Epidermal melanocyte (primary cell): ENCODE measurements at regions not wholly inside any gene's neighbourhood (a gene's known extent, or its start where the extent isn't known, plus 50 kb on each side); places are given as distances from the start of the nearest gene placed in this dataset.

Experiments
- DNase-seq: peaks from one replicate; pipeline ENCODE4 v3.0.0; 2011; ENCODE audit warnings: low spot score; ENCODE audit not compliant: insufficient read length

- no peak for DNase-seq
Measured at GRCh38 chr10:35758076-35758475, 116.0 kb upstream of the FZD8 start.

- DNase-seq: no peak
Measured at GRCh38 chr10:35754519-35754918, 112.4 kb upstream of the FZD8 start.

- no peak for DNase-seq
Measured at GRCh38 chr10:35752469-35753461, 110.7 kb upstream of the FZD8 start.

- no peak for DNase-seq
Measured at GRCh38 chr10:35751347-35751746, 109.3 kb upstream of the FZD8 start.

- no peak for DNase-seq
Measured at GRCh38 chr10:35749230-35749629, 107.1 kb upstream of the FZD8 start.

GRCh38 chr10:35745617-35746403 is 103.7 kb upstream of the FZD8 start:
- no peak for DNase-seq

- no peak for DNase-seq
Measured at GRCh38 chr10:35743851-35744250, 101.8 kb upstream of the FZD8 start.

- no peak for DNase-seq
Measured at GRCh38 chr10:35743351-35743750, 101.3 kb upstream of the FZD8 start.

GRCh38 chr10:35739998-35740397 is 97.9 kb upstream of the FZD8 start:
- no peak for DNase-seq

GRCh38 chr10:35735412-35735811 is 93.3 kb upstream of the FZD8 start:
- DNase-seq: no peak

- DNase-seq: no peak
Measured at GRCh38 chr10:35731828-35732227, 89.7 kb upstream of the FZD8 start.

GRCh38 chr10:35728341-35728740 is 86.2 kb upstream of the FZD8 start:
- no peak for DNase-seq

GRCh38 chr10:35726846-35727245 is 84.8 kb upstream of the FZD8 start:
- DNase-seq: peak; percentile 72

- no peak for DNase-seq
Measured at GRCh38 chr10:35723992-35724391, 81.9 kb upstream of the FZD8 start.

- DNase-seq: no peak
Measured at GRCh38 chr10:35723059-35723458, 81.0 kb upstream of the FZD8 start.

GRCh38 chr10:35722636-35723035 is 80.5 kb upstream of the FZD8 start:
- DNase-seq: no peak

GRCh38 chr10:35722226-35722625 is 80.1 kb upstream of the FZD8 start:
- DNase-seq: no peak

- no peak for DNase-seq
Measured at GRCh38 chr10:35720366-35720765, 78.3 kb upstream of the FZD8 start.

GRCh38 chr10:35716776-35717175 is 74.7 kb upstream of the FZD8 start:
- DNase-seq: no peak

- DNase-seq: no peak
Measured at GRCh38 chr10:35712486-35712885, 70.4 kb upstream of the FZD8 start.

GRCh38 chr10:35711615-35712411 is 69.7 kb upstream of the FZD8 start:
- no peak for DNase-seq
